WERI-Rb-1 (cell line): ENCODE measurements at regions not wholly inside any gene's neighbourhood (a gene's known extent, or its start where the extent isn't known, plus 50 kb on each side); places are given as distances from the start of the nearest gene placed in this dataset.

Source experiments
- DNase-seq: peaks from one replicate; pipeline ENCODE4 v3.0.0-alpha.2; 2020
- H3K27ac ChIP-seq: fragments of 250-450 bp; sonication (Bioruptor Pico); 2 replicates; pipeline ENCODE4 v1.5.1; 2020; ENCODE audit warnings: mild to moderate bottlenecking, moderate library complexity
- H3K27me3 ChIP-seq: fragments of 250-450 bp; sonication (Bioruptor Pico); 2 replicates; pipeline ENCODE4 v1.5.1; 2021; ENCODE audit warnings: mild to moderate bottlenecking, low read depth, moderate library complexity; ENCODE audit not compliant: insufficient read depth, severe bottlenecking
- H3K36me3 ChIP-seq: fragments of 250-450 bp; sonication (Bioruptor Pico); 2 replicates; pipeline ENCODE4 v1.5.1; 2020; ENCODE audit warnings: mild to moderate bottlenecking, moderate library complexity
- H3K4me3 ChIP-seq: 2 replicates; pipeline ENCODE4 v1.5.1; 2011; ENCODE audit warnings: low read depth, mild to moderate bottlenecking, control low read depth, low read length
- H3K9me3 ChIP-seq: fragments of 250-450 bp; sonication (Bioruptor Pico); 2 replicates; pipeline ENCODE4 v1.5.1; 2021; ENCODE audit warnings: mild to moderate bottlenecking, moderate library complexity; ENCODE audit not compliant: severe bottlenecking
- CTCF ChIP-seq: IDR thresholded peaks from 2 replicates; pipeline ENCODE4 v1.5.1; 2011; ENCODE audit warnings: low read depth, mild to moderate bottlenecking, control low read depth, inconsistent platforms, low read length

DNA sequence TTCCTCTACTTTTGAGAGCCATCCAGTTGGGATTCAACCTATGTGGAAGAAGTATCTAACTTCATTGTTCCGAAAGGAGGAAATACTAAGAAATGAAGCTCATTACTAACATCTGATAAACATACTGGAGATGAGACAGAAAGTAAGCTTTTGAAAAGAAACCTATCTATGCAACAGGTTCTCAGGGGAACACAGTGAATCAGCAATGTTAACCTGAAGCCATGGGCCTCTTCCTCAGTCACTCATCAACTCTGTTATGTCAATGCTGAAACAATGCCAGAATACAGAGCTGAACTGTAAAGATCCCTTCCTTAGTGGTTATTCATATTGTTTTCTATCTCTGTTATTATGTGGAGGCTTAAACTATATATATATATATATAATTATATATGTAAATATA is 55.5 kb upstream of the ESRRG start:
- Histone ChIP-seq H3K9me3 (no peaks in the 10 kb centered on the region), H3K36me3 (no peaks in the 10 kb centered on the region), H3K27me3 (no peaks in the 10 kb centered on the region), H3K4me3 (no peak overlapping the region), H3K27ac (no peak overlapping the region)
- no peak for TF ChIP-seq CTCF
- DNase-seq = no peak

DNA sequence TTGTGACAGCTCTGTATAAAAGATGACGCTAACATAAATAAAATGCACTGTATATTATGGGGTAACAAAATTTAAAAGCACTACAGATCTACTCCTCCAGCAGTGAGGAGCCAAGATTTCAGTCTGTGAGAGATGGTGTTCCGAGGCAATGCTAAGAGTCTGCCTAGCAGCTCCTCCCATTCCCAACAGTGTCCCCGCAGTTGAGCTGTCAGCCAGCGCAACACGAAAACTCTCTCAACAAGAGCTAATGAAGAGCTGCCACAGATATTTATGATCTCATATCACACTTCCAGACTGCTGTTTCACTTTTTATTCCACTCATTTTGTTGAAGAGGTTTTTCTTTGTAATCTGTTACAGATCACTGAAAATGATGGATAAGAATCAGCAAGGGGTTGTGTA is 53.9 kb upstream of the ESRRG start:
- Histone ChIP-seq H3K4me3 (no peak overlapping the region), H3K27ac (no peak overlapping the region), H3K9me3 (no peaks in the 10 kb centered on the region), H3K27me3 (no peaks in the 10 kb centered on the region), H3K36me3 (no peaks in the 10 kb centered on the region)
- no peak for TF ChIP-seq CTCF
- DNase-seq = no peak
